ENCODE measurements at regions not wholly inside any gene's neighbourhood (a gene's known extent, or its start where the extent isn't known, plus 50 kb on each side); places are given as distances from the start of the nearest gene placed in this dataset.
A peak's percentile ranks its signal among the peaks of the same experiment; 100 is the strongest.

GRCh38 chr12:75589801-75590200 lies 78.4 kb upstream of the KRR1 start:
- no peak for DNase-seq

- peak; percentile 70 for DNase-seq
Measured at GRCh38 chr12:75587340-75588106, 76.1 kb upstream of the KRR1 start.

GRCh38 chr12:75585330-75585729 lies 73.9 kb upstream of the KRR1 start:
- no peak for DNase-seq

- no peak for DNase-seq
Measured at GRCh38 chr12:75583355-75583754, 71.9 kb upstream of the KRR1 start.

GRCh38 chr12:75581515-75581914 lies 70.1 kb upstream of the KRR1 start:
- DNase-seq, result peak; percentile 91

DNA sequence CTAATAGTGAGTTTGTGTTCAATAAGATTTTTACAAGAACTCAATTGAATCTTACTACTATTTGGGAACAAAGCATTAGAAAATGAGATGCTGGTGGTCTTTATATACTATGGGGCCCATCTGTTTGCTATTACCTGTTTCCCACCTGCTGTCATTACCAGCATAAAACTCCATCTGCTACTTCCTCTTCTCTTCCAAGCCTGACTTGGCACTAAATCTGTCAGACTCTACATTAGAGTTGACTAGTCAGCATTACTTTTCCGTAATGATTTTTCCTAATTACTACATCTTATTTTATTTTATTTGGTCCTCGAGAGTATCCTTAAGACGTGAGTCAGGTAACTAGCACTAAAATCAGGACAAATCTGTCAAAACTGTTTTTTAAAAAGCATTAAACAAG lies 68.1 kb upstream of the KRR1 start:
- peak; percentile 98 for DNase-seq

DNA sequence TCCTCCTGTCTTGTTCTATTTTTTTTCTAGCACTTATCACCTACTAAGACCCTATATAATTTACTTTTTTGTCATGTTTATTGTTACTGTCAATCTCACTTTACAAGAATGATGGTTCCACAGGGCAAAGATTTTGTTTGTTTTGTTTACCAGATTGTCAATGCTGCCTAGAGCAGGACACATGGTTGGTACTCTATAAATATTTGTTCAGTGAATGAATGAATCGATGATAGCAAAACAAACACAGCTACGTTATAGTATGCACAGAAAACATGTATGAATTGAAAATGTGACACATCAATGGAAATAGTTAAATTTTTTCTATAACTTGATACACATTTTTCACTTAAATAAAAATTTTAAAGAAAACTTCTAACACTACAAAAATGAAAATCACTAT lies 67.1 kb upstream of the KRR1 start:
- no peak for DNase-seq

DNA sequence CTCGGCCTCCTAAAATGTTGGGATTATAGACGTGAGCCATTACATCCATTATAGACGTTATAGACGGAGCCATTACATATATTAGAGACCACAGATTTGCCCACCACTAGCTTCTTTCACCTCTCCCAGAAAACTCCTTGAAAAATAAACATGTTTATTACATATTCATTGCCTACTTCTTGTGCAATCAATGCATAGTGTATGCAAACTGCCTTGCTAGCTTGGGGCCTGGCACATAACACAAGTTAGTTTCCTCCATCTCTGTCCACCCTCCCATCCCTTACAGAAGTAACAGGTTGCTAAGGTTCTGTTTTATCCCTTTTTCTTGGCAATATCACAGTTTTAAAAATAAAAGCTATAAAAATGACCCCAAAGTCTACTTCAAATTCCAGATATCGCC lies 66.4 kb upstream of the KRR1 start:
- no peak for DNase-seq

GRCh38 chr12:75571656-75572205 lies 60.3 kb upstream of the KRR1 start:
- peak; percentile 42 for DNase-seq

DNA sequence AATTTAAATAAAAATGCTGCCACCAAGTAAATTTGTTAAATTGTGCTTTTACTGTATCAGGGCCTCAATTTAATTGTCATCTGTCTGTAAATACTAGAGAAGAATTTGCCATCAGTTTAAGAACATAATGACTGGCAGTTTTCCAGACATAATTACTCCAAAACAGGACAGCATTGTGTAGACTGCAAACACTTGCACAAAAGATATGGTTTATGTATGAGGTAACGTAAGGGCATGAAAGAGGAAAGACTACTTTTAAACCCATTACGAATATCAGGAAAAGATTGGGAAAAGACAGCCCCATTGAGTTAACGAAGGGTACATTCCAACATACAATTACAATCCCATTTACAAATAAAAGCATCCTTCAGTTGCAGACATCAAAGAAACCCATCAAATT lies 59.8 kb upstream of the KRR1 start:
- peak; percentile 32 for DNase-seq

GRCh38 chr12:75568801-75569200 lies 57.4 kb upstream of the KRR1 start:
- DNase-seq, result no peak

- DNase-seq, result peak; percentile 74
Measured at GRCh38 chr12:75568393-75568792, 57.0 kb upstream of the KRR1 start.

GRCh38 chr12:75565795-75566194 lies 54.4 kb upstream of the KRR1 start:
- no peak for DNase-seq

DNA sequence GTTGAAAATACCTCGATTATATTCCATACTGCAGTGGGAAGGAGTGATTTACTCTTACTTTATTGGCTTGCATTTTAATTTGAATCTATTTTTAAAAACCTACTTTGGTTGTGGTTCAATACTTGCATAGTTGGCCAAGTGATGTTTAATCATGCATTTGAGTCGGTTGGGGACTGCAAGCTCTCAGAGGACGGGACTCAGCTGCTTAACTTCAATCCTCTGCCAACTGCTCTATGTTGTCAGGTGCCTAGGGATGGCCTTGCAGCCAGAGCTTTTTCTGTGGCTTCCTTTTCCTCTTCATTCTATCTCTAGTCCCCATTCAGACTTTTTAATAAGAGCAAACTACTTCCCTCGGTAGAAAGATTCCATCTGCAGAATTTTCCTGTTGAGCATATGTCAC lies 53.4 kb upstream of the KRR1 start:
- no peak for DNase-seq

DNA sequence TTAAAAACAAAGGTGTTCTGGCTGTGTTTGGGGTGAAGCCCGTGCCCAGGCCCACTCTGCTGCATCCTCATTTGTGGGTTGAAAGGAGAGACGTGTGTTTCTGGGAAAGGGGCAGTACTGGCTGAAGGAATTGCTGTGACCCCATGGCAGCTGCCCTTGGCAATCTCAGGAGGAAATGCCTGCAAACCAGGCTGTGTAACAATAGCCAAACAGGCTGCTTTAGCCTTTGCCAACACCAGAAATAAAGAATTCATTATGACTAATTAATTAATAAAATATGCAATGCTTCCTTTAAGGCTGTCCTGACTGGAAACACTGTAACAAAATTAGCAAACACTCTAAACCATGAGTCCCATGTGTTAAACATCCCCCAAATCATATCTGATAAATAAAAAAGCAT lies 53.0 kb upstream of the KRR1 start:
- DNase-seq, result no peak

- no peak for DNase-seq
Measured at GRCh38 chr12:75563351-75563750, 51.9 kb upstream of the KRR1 start.

DNA sequence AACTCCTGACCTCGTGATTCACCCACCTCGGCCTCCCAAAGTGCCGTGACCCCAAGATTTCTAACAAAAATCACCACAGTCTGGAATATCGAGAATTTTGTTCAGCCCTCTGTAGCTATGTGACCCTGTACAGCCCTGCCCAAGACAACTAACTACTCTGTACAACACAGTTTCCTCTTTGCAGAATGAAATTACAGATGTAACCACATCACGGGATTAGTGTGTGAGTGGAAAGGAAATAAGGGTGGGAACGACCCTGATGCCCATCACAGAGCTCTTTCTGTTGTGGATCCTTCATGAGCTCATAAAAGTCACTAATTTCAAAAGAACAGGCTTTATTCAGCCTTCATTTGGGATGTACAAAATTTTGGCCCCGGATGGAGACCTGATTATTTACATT lies 50.5 kb upstream of the KRR1 start:
- no peak for DNase-seq
